ENCODE measurements at regions not wholly inside any gene's neighbourhood (a gene's known extent, or its start where the extent isn't known, plus 50 kb on each side); places are given as distances from the start of the nearest gene placed in this dataset.

DNA sequence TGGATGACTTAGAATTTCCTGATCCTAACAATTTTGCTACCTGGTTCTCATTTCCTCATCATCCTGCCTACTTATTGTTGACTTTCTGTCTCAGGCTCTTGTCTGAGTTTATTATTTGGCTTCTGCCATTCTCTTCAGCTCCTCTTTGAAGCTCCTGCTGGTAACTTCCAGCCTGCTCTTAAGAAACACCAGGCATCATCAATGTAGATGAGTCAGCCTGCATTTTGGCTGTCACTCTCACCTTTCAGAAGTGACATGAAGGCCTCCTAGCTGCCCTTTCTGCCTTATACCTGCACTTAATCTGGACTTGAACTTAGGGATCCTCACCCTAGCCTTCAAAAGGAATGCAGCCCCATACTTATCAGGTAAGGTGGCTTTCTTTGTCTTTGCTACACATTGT is 551.8 kb upstream of the ZNF608 start:
- TF ChIP-seq, protein P1, sequence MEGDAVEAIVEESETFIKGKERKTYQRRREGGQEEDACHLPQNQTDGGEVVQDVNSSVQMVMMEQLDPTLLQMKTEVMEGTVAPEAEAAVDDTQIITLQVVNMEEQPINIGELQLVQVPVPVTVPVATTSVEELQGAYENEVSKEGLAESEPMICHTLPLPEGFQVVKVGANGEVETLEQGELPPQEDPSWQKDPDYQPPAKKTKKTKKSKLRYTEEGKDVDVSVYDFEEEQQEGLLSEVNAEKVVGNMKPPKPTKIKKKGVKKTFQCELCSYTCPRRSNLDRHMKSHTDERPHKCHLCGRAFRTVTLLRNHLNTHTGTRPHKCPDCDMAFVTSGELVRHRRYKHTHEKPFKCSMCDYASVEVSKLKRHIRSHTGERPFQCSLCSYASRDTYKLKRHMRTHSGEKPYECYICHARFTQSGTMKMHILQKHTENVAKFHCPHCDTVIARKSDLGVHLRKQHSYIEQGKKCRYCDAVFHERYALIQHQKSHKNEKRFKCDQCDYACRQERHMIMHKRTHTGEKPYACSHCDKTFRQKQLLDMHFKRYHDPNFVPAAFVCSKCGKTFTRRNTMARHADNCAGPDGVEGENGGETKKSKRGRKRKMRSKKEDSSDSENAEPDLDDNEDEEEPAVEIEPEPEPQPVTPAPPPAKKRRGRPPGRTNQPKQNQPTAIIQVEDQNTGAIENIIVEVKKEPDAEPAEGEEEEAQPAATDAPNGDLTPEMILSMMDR (conservative IDR thresholded peaks at IDR 0.05) = no peak
- H3K27ac ChIP-seq = no peak overlapping the region

DNA sequence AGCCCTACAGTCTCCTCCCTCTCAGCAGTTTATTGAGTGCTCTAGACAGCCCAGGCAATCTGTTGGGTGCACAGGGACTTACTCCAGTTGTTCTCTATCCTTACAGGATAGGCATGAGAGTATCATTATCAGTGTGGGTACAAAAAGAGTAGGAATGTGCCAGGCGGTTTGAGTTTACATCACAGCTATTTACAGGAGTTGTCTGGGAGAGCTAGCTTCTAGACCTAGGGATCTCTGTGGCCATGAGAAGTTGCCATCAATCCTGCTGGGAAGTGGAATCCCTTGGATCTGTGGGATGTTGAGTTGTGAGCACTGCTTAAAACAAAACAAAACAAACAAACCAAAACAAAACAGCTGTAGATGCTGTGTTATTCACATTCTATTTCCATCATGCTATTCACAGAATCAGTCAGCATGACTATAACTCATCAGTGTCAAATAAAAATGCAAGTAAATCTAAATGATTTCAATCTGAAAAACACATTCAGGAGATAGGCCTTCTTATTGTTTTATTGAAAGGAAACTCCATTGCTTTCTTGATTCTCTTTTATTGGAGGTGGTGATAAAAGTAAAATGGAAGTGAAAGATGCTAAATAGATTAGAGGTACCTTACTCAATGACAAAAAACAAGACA is 552.4 kb upstream of the ZNF608 start:
- H3K27ac ChIP-seq = no peak overlapping the region

DNA sequence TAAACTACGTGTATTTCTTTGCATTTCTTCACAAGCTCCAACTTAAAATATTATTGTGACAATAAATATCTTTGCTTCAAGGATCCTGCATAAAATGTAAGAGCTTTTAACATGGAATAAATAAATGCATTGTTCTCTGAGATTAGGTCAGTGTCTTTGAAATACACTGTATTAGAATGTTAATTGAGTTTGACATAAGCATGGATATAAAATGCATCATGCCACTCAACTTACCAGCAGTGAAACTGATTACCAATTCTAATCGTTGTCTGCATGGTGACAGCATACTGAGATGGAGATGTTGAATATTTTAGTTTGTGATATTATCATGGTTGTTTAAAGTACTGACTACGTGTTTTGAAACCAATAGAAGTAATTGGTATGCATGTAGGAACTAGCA is 555.3 kb upstream of the ZNF608 start:
- no peak overlapping the region for H3K27ac ChIP-seq
- TF ChIP-seq, protein P1 (conservative IDR thresholded peaks at IDR 0.05) = no peak

More for the DNA sequence above, 552.4 kb upstream of the ZNF608 start:
- TF ChIP-seq, protein P1 (conservative IDR thresholded peaks at IDR 0.05) = no peak

DNA sequence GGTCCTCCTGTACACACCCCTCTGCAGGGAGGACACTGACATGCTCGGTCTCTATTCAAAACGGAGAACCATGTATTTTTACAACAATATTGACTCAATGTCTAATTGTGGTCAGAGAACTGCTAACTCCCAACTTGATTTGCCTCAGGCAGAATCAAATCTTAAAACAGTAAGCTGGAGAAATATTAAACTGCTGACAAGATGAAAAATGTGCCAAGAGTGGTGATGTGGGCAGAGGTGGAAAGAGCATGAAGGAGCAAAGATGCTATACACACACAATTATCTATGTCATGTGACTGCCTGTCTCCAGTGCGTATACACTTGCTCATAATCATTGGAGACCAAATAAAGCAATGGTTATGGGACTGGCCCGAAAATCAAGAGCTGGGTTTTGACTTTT is 556.1 kb upstream of the ZNF608 start:
- H3K27ac ChIP-seq = no peak overlapping the region
- TF ChIP-seq, protein P1 (conservative IDR thresholded peaks at IDR 0.05) = no peak

DNA sequence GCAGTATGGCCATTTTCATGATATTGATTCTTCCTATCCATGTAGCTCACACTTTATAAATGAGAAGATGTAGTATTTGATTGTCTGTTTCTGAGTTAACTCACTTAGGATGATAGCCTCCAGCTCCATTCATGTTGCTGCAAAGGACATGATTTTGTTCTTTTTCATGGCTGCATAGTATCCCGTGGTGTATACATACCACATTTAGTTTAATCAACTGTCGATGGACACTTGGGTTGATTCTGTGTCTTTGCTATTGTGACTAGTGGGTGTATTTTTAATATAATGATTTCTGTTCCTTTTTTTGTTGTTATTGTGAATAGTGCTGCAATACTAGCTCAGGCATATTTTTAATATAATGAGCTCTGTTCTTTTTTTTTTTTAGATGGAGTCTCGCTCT is 560.3 kb upstream of the ZNF608 start:
- H3K27ac ChIP-seq = no peak overlapping the region
- TF ChIP-seq, protein P1 (conservative IDR thresholded peaks at IDR 0.05) = no peak

DNA sequence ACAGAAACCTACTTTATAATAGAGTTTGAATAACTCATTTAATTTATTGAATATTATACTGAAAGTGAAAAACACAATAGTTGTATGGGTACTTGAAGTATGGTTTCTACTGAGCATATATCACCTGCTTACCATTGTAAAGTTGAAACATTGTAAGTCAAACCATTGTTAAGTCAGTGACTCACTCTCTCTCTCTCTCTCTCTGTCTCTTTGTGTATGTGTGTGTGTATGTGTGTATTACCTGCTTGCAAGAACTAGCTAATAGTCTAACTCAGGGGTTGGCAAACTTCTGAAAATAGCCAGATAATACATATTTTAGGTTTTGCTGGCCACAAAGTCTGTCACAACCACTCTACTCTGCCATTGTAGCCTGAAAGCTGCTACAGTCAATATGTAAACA is 564.3 kb upstream of the ZNF608 start:
- no peak overlapping the region for H3K27ac ChIP-seq
- TF ChIP-seq, protein P1 (conservative IDR thresholded peaks at IDR 0.05) = no peak

DNA sequence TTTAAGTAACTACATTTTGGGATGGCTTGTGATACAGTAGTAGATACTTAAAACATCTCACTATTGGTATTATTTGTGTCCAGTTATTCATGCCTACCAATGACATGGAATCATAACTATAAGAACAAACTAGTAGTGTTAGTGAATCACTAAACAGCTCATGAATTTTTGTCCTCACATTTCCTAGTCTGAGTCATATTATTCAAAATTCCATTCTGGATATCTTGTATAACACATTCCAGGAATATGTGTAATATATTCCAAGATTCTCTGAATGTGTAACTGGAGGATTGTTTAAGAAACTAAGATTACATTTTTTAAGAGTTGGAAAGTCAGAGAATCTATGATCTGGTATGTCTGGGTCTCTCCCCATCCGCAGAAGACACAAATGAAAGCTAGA is 565.3 kb upstream of the ZNF608 start:
- no peak overlapping the region for H3K27ac ChIP-seq
- TF ChIP-seq, protein P1 (conservative IDR thresholded peaks at IDR 0.05) = no peak

Measured in VCaP (cell line).